CD4-positive, alpha-beta T cell treated with Interleukin-21 for 1 hour (primary cell): ENCODE measurements at regions not wholly inside any gene's neighbourhood (a gene's known extent, or its start where the extent isn't known, plus 50 kb on each side); places are given as distances from the start of the nearest gene placed in this dataset.

Source experiments
- DNase-seq: peaks from one replicate; pipeline ENCODE4 v3.0.0-alpha.2; 2020

- DNase-seq, result no peak
These were observed 226.4 kb upstream of the CASK start for GRCh38 chrX:42149765-42150164.

GRCh38 chrX:42149281-42149680 lies 225.9 kb upstream of the CASK start:
- no peak for DNase-seq

GRCh38 chrX:42143866-42144592 lies 220.7 kb upstream of the CASK start:
- no peak for DNase-seq

GRCh38 chrX:42140320-42140719 lies 217.0 kb upstream of the CASK start:
- DNase-seq, result no peak

- no peak for DNase-seq
These were observed 212.4 kb upstream of the CASK start for GRCh38 chrX:42135583-42136228.

GRCh38 chrX:42131856-42132255 lies 208.5 kb upstream of the CASK start:
- DNase-seq, result no peak

- no peak for DNase-seq
These were observed 205.9 kb upstream of the CASK start for GRCh38 chrX:42129022-42129940.

GRCh38 chrX:42128587-42128986 lies 205.2 kb upstream of the CASK start:
- DNase-seq, result peak; percentile 2

- DNase-seq, result peak; percentile 30
These were observed 204.7 kb upstream of the CASK start for GRCh38 chrX:42128020-42128419.

GRCh38 chrX:42127563-42127962 lies 204.2 kb upstream of the CASK start:
- DNase-seq, result no peak

GRCh38 chrX:42123369-42123768 lies 200.0 kb upstream of the CASK start:
- no peak for DNase-seq

GRCh38 chrX:42119076-42119475 lies 195.7 kb upstream of the CASK start:
- no peak for DNase-seq

- DNase-seq, result no peak
These were observed 194.0 kb upstream of the CASK start for GRCh38 chrX:42117318-42117717.

GRCh38 chrX:42109428-42109827 lies 186.1 kb upstream of the CASK start:
- no peak for DNase-seq

GRCh38 chrX:42107495-42108488 lies 184.4 kb upstream of the CASK start:
- no peak for DNase-seq

- no peak for DNase-seq
These were observed 183.2 kb upstream of the CASK start for GRCh38 chrX:42106556-42106955.

- DNase-seq, result no peak
These were observed 179.4 kb upstream of the CASK start for GRCh38 chrX:42102586-42103282.

- DNase-seq, result no peak
These were observed 175.5 kb upstream of the CASK start for GRCh38 chrX:42098900-42099299.

- no peak for DNase-seq
These were observed 174.1 kb upstream of the CASK start for GRCh38 chrX:42097486-42097885.

- no peak for DNase-seq
These were observed 173.0 kb upstream of the CASK start for GRCh38 chrX:42096265-42096920.

GRCh38 chrX:42094218-42094617 lies 170.9 kb upstream of the CASK start:
- no peak for DNase-seq
